H1 (cell line): ENCODE measurements at regions not wholly inside any gene's neighbourhood (a gene's known extent, or its start where the extent isn't known, plus 50 kb on each side); places are given as distances from the start of the nearest gene placed in this dataset.

Source experiments
- CTCF ChIA-PET: fragments of 300-600 bp; sonication (Branson Sonifier 250); formaldehyde crosslinking; loops from one replicate; lab custom pipeline; 2021; ENCODE audit not compliant: partially characterized antibody; lab: Charles Lee
- POLR2A ChIA-PET: fragments of 300-600 bp; sonication (Branson Sonifier 250); formaldehyde crosslinking; loops from one replicate; lab custom pipeline; 2021; ENCODE audit warnings: inconsistent platforms; ENCODE audit not compliant: partially characterized antibody; lab: Charles Lee
- DNase-seq, 2 experiments: peaks; one replicate each; pipeline versions ENCODE4 v3.0.0 to v3.0.0-alpha.2; 2010 to 2022; ENCODE audit warnings: low spot score in 2 of 2, low read depth in 1 of 2, mixed read lengths in 1 of 2
- FAIRE-seq: peaks from 2 replicates; lab custom pipeline; 2011; peaks lifted over from hg19 to GRCh38; lab: Jason Lieb, UNC
- H2AFZ ChIP-seq: 2 replicates; pipeline ENCODE4 v1.8.1; 2012; ENCODE audit warnings: low read length, inconsistent platforms
- H2AK5ac ChIP-seq: 2 replicates; pipeline ENCODE4 v1.6.1; 2013; ENCODE audit warnings: low read depth, low read length
- H2BK120ac ChIP-seq: replicated peaks from 2 replicates; pipeline ENCODE3; 2013; ENCODE audit warnings: low read depth, low read length, inconsistent platforms
- H2BK12ac ChIP-seq: 2 replicates; pipeline ENCODE4 v1.6.1; 2013; ENCODE audit warnings: low read depth, low read length
- H2BK15ac ChIP-seq: 2 replicates; pipeline ENCODE4 v1.6.1; 2013; ENCODE audit warnings: low read length
- H2BK20ac ChIP-seq: 2 replicates; pipeline ENCODE4 v1.6.1; 2013; ENCODE audit warnings: low read length
- H2BK5ac ChIP-seq: 2 replicates; pipeline ENCODE4 v1.6.1; 2013; ENCODE audit warnings: low read depth, low read length
- H3K14ac ChIP-seq: 2 replicates; pipeline ENCODE4 v1.6.1; 2013; ENCODE audit warnings: inconsistent platforms; ENCODE audit not compliant: insufficient read length
- H3K18ac ChIP-seq: 2 replicates; pipeline ENCODE4 v1.6.1; 2013; ENCODE audit warnings: low read length; ENCODE audit errors: extremely low read depth
- H3K23ac ChIP-seq: 2 replicates; pipeline ENCODE4 v1.6.1; 2013; ENCODE audit warnings: inconsistent platforms; ENCODE audit not compliant: insufficient read length
- H3K23me2 ChIP-seq: 2 replicates; pipeline ENCODE4 v1.6.1; 2013; ENCODE audit warnings: low read depth, low read length
- H3K27ac ChIP-seq: 2 replicates; pipeline ENCODE4 v1.6.1; 2011; ENCODE audit warnings: low read depth, low read length, inconsistent platforms
- H3K27me3 ChIP-seq, 4 experiments: replicated peaks in 1 of 4; 1 replicate in 1 of 4; 2 replicates in 3 of 4; pipeline versions ENCODE4 v1.6.1 to v1.8.1; 2011 to 2013; ENCODE audit warnings: low read length in 3 of 4, mild to moderate bottlenecking in 3 of 4, inconsistent platforms in 2 of 4, mixed read lengths in 2 of 4, moderate library complexity in 1 of 4; ENCODE audit not compliant: control insufficient read depth in 3 of 4, insufficient read depth in 3 of 4; ENCODE audit errors: extremely low read depth in 1 of 4
- H3K36me3 ChIP-seq, 4 experiments: 2 replicates each; pipeline versions ENCODE4 v1.6.1 to v1.8.1; 2011 to 2013; ENCODE audit warnings: mild to moderate bottlenecking in 4 of 4, low read length in 3 of 4, moderate library complexity in 2 of 4, control low read depth in 1 of 4, inconsistent platforms in 1 of 4; ENCODE audit not compliant: insufficient read depth in 4 of 4, control insufficient read depth in 2 of 4
- H3K4ac ChIP-seq: replicated peaks from 2 replicates; pipeline ENCODE3; 2013; ENCODE audit warnings: low read length, low read depth, mixed read lengths, inconsistent platforms; ENCODE audit not compliant: insufficient read length
- H3K4me1 ChIP-seq, 4 experiments: replicated peaks in 1 of 4; 1 replicate in 1 of 4; 2 replicates in 3 of 4; pipeline versions ENCODE4 v1.6.1 to v1.8.1; 2011 to 2013; ENCODE audit warnings: low read length in 3 of 4, inconsistent platforms in 2 of 4, mixed read lengths in 1 of 4; ENCODE audit not compliant: insufficient read depth in 4 of 4, control insufficient read depth in 3 of 4
- H3K4me2 ChIP-seq, 2 experiments: 2 replicates each; pipeline versions ENCODE4 v1.6.1 to v1.8.1; 2011 to 2013; ENCODE audit warnings: low read depth in 2 of 2, low read length in 2 of 2, control low read depth in 1 of 2, inconsistent platforms in 1 of 2, mild to moderate bottlenecking in 1 of 2; ENCODE audit not compliant: insufficient read depth in 1 of 2
- H3K4me3 ChIP-seq, 4 experiments: fragments of 200-600, 300-600 bp in 1 of 4; sonication (generic), shearing (Covaris generic), sonication (Bioruptor Twin) in 1 of 4; 2 replicates each; pipeline versions ENCODE4 v1.5.1 to v1.8.1; 2011 to 2016; ENCODE audit warnings: low read length in 4 of 4, low read depth in 3 of 4, control low read depth in 2 of 4, inconsistent platforms in 2 of 4, mild to moderate bottlenecking in 2 of 4, mixed read lengths in 1 of 4, moderate library complexity in 1 of 4; ENCODE audit not compliant: insufficient read depth in 2 of 4; ENCODE audit errors: extremely low read depth in 1 of 4
- H3K56ac ChIP-seq: replicated peaks from 2 replicates; pipeline ENCODE3; 2013; ENCODE audit warnings: low read depth, mild to moderate bottlenecking, mixed read lengths, low read length, inconsistent platforms; ENCODE audit not compliant: insufficient read length
- H3K79me1 ChIP-seq: 2 replicates; pipeline ENCODE4 v1.6.1; 2013; ENCODE audit warnings: low read depth, low read length, control low read depth
- H3K79me2 ChIP-seq, 2 experiments: 2 replicates each; pipeline versions ENCODE4 v1.6.1 to v1.8.1; 2012 to 2013; ENCODE audit warnings: low read length in 2 of 2, mild to moderate bottlenecking in 2 of 2, inconsistent platforms in 1 of 2; ENCODE audit not compliant: insufficient read depth in 2 of 2, control insufficient read depth in 1 of 2
- H3K9ac ChIP-seq, 4 experiments: replicated peaks in 1 of 4; 1 replicate in 1 of 4; 2 replicates in 3 of 4; pipeline versions ENCODE4 v1.6.1 to v1.8.1; 2011 to 2013; ENCODE audit warnings: low read depth in 3 of 4, low read length in 3 of 4, control low read depth in 2 of 4, mild to moderate bottlenecking in 2 of 4, moderate library complexity in 2 of 4, inconsistent platforms in 1 of 4; ENCODE audit errors: extremely low read depth in 1 of 4
- H3K9me3 ChIP-seq, 2 experiments: 2 replicates each; pipeline versions ENCODE4 v1.6.1 to v1.8.1; 2012 to 2013; ENCODE audit warnings: mild to moderate bottlenecking in 2 of 2, moderate library complexity in 2 of 2, control low read depth in 1 of 2, inconsistent platforms in 1 of 2, low read depth in 1 of 2, low read length in 1 of 2, mixed read lengths in 1 of 2; ENCODE audit not compliant: insufficient read depth in 2 of 2
- H4K20me1 ChIP-seq, 2 experiments: replicated peaks in 1 of 2; 2 replicates each; pipeline versions ENCODE3 to v1.8.1; 2011 to 2013; ENCODE audit warnings: inconsistent platforms in 2 of 2, low read length in 2 of 2, mild to moderate bottlenecking in 1 of 2; ENCODE audit not compliant: insufficient read depth in 2 of 2, control insufficient read depth in 1 of 2
- H4K5ac ChIP-seq: 2 replicates; pipeline ENCODE4 v1.6.1; 2013; ENCODE audit warnings: low read length, low read depth, mixed read lengths, inconsistent platforms; ENCODE audit not compliant: insufficient read length
- H4K8ac ChIP-seq: 2 replicates; pipeline ENCODE4 v1.8.0; 2013; ENCODE audit warnings: mild to moderate bottlenecking, moderate library complexity, low read length, inconsistent platforms; ENCODE audit not compliant: insufficient read depth; ENCODE audit errors: extremely low read depth
- H4K91ac ChIP-seq: replicated peaks from 2 replicates; pipeline ENCODE3; 2013; ENCODE audit warnings: low read length, mixed read lengths, inconsistent platforms; ENCODE audit not compliant: insufficient read length
- BACH1 ChIP-seq: IDR thresholded peaks from 2 replicates; pipeline ENCODE4 v1.6.1; 2012; ENCODE audit warnings: low read length, improper control_type of control experiment
- BCL11A ChIP-seq, 2 experiments: IDR thresholded peaks; one replicate each; pipeline ENCODE4 v1.6.1; 2011; ENCODE audit warnings: low read depth in 2 of 2, low read length in 2 of 2, mild to moderate bottlenecking in 2 of 2
- CBX8 ChIP-seq: fragments of 300-800, 300-1000 bp; sonication (generic); IDR thresholded peaks from 2 replicates; pipeline ENCODE4 v1.7.1; 2016; ENCODE audit warnings: low read depth, low read length, borderline replicate concordance
- EP300 ChIP-seq, 2 experiments: IDR thresholded peaks; 1 replicate in 1 of 2; 2 replicates in 1 of 2; pipeline ENCODE4 v1.6.1; 2011 to 2012; ENCODE audit warnings: low read depth in 2 of 2, low read length in 2 of 2, mild to moderate bottlenecking in 2 of 2, borderline replicate concordance in 1 of 2, inconsistent platforms in 1 of 2, moderate library complexity in 1 of 2
- GTF2F1 ChIP-seq: IDR thresholded peaks from 2 replicates; pipeline ENCODE4 v1.6.1; 2012; ENCODE audit warnings: low read depth, low read length, improper control_type of control experiment, borderline replicate concordance
- HDAC6 ChIP-seq: IDR thresholded peaks from one replicate; pipeline ENCODE4 v1.7.1; 2012; ENCODE audit warnings: low read depth, mild to moderate bottlenecking, inconsistent platforms, low read length, moderate library complexity
- JUN ChIP-seq: IDR thresholded peaks from 2 replicates; pipeline ENCODE4 v1.6.1; 2011; ENCODE audit warnings: low read depth, mild to moderate bottlenecking, improper control_type of control experiment, low read length
- SIN3A ChIP-seq, 2 experiments: IDR thresholded peaks in 1 of 2; conservative IDR thresholded peaks in 1 of 2; 2 replicates each; pipeline ENCODE4 v1.6.1; 2011 to 2012; ENCODE audit warnings: low read length in 2 of 2, improper control_type of control experiment in 1 of 2, low read depth in 1 of 2, mild to moderate bottlenecking in 1 of 2
- SIRT6 ChIP-seq: IDR thresholded peaks from one replicate; pipeline ENCODE4 v1.7.1; 2012; ENCODE audit warnings: low read length, inconsistent platforms
- SUZ12 ChIP-seq: fragments of 200-600 bp; sonication (generic); IDR thresholded peaks from 2 replicates; pipeline ENCODE4 v1.6.1; 2012; ENCODE audit warnings: mild to moderate bottlenecking, inconsistent platforms, low read length, moderate library complexity, mixed read lengths
- TCF12 ChIP-seq: IDR thresholded peaks from 2 replicates; pipeline ENCODE4 v1.6.1; 2011; ENCODE audit warnings: low read depth, mild to moderate bottlenecking, low read length
- TEAD4 ChIP-seq: IDR thresholded peaks from 2 replicates; pipeline ENCODE4 v1.6.1; 2012; ENCODE audit warnings: low read depth, low read length, inconsistent platforms, mixed read lengths
- YY1 ChIP-seq: IDR thresholded peaks from 2 replicates; pipeline ENCODE4 v1.6.1; 2011; ENCODE audit warnings: low read depth, mild to moderate bottlenecking, low read length
- WGBS, 2 experiments: shearing (Covaris generic) in 1 of 2; methylation state at CpG; one replicate each; pipeline versions ENCODE4 v1.1.6 to v1.1.7; 2013 to 2015; ENCODE audit warnings: low lambda C conversion rate in 2 of 2, mixed read lengths in 2 of 2, inconsistent platforms in 1 of 2, low coverage in 1 of 2, missing lambda C conversion rate in 1 of 2; ENCODE audit not compliant: insufficient replicate concordance in 2 of 2, insufficient coverage in 1 of 2, insufficient read length in 1 of 2; ENCODE audit errors: extremely low coverage in 1 of 2, missing lambda C conversion rate in 1 of 2; 5-methylcytosine and 5-hydroxymethylcytosine counted together

GRCh38 chrX:121832446-121832845 lies 785.0 kb downstream of the GLUD2 start:
- H3K9ac ChIP-seq = no peak overlapping the region
- H2AFZ ChIP-seq = no peak overlapping the region
- H3K18ac ChIP-seq = no peak overlapping the region
- H3K4ac ChIP-seq = no peak overlapping the region
- no peaks in the 10 kb centered on the region for H3K9me3 ChIP-seq
- H4K8ac ChIP-seq = no peak overlapping the region
- H3K4me3 ChIP-seq = no peak overlapping the region
- no peak overlapping the region for H3K56ac ChIP-seq
- H3K23me2 ChIP-seq = no peaks in the 10 kb centered on the region
- 84% methylated on average over 1 of the region's 1 CpG; no CpG with 5 or more reads in 1 of the 2 experiments for WGBS, 2 experiments
- no peak overlapping the region for H4K5ac ChIP-seq
- FAIRE-seq = no peak
- no peaks in the 10 kb centered on the region for H3K79me2 ChIP-seq
- H2AK5ac ChIP-seq = no peak overlapping the region
- H2BK20ac ChIP-seq = no peak overlapping the region
- H3K79me1 ChIP-seq = no peaks in the 10 kb centered on the region
- H3K4me1 ChIP-seq = no peaks in the 10 kb centered on the region
- CTCF ChIA-PET = no interaction called here
- H4K20me1 ChIP-seq = no peaks in the 10 kb centered on the region
- H3K36me3 ChIP-seq = no peaks in the 10 kb centered on the region
- H3K27ac ChIP-seq = no peak overlapping the region
- no peak overlapping the region for H3K23ac ChIP-seq
- no peak overlapping the region for H4K91ac ChIP-seq
- no peak overlapping the region for H3K14ac ChIP-seq
- H3K27me3 ChIP-seq = no peaks in the 10 kb centered on the region
- POLR2A ChIA-PET = no interaction called here
- no peak overlapping the region for H2BK120ac ChIP-seq
- no peak overlapping the region for H3K4me2 ChIP-seq
- H2BK15ac ChIP-seq = no peak overlapping the region
- TF ChIP-seq SUZ12 (no peak), BACH1 (no peak), JUN (no peak), HDAC6 (no peak), SIN3A (conservative IDR thresholded peaks at IDR 0.05 in 1 of 2, IDR thresholded peaks at IDR 0.05 in 1 of 2; ENCODE audit: low read depth in 1 of 2, low read length in 2 of 2) (no peak), EP300 (IDR thresholded peaks at IDR 0.05; ENCODE audit: borderline replicate concordance in 1 of 2, low read depth in 2 of 2, low read length in 2 of 2) (no peak), BCL11A (IDR thresholded peaks at IDR 0.05; ENCODE audit: low read depth in 2 of 2, low read length in 2 of 2) (no peak), GTF2F1 (no peak), TEAD4 (no peak), TCF12 (no peak), CBX8 (no peak), SIRT6 (no peak), YY1 (no peak)
- TF ChIP-seq, all 59 proteins: peak for 0
- Histone ChIP-seq H2BK5ac (no peak overlapping the region), H2BK12ac (no peak overlapping the region)
- DNase-seq = no peak
